Astrocyte (in vitro differentiated cells and primary cell): ENCODE measurements at regions not wholly inside any gene's neighbourhood (a gene's known extent, or its start where the extent isn't known, plus 50 kb on each side); places are given as distances from the start of the nearest gene placed in this dataset.

Experiments
- EZH2 ChIP-seq: IDR thresholded peaks from 2 replicates; pipeline ENCODE4 v1.6.1; 2012; ENCODE audit warnings: mild to moderate bottlenecking, low read length, inconsistent platforms; ENCODE audit not compliant: insufficient read depth
- TF ChIP-seq, protein P1 (sequence below): IDR thresholded peaks from 2 replicates; pipeline ENCODE4 v1.5.1; 2011; ENCODE audit warnings: low read depth, mild to moderate bottlenecking, inconsistent platforms, low read length, moderate library complexity; ENCODE audit not compliant: insufficient read depth

DNA sequence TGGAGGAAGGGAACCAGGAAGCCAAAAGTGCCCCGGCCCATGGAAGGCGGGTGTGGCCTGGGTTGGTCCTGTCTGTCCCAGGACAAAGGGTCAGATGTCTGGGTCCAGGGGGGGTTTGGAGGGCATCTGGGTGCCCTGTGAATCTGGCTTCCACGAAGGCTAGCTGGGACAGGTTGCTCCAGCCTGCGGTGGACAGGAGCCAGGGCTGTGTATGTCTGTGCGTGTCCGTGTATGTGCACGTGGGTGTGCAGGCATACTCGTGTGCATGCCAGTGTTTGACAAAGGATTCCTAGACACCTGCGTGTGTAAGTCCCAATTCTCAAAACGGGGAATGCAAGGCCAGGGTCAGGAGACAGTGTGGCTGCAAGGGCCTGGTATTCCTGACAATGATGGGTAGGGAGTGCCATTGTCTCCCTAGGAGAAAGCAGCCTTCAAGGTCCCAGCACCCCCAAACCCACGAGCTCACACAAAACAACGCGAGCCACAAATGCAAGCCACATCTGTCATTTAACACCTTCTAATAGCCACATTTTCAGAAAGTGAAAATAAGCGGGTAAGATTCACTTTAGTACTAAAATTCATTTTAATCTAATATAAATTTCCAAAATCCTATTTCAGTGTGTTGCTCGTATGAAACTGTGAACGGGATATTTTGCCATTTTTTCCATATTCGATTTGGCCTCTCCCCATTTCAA lies 78.4 kb upstream of the WNT7B start:
- TF ChIP-seq, protein P1, sequence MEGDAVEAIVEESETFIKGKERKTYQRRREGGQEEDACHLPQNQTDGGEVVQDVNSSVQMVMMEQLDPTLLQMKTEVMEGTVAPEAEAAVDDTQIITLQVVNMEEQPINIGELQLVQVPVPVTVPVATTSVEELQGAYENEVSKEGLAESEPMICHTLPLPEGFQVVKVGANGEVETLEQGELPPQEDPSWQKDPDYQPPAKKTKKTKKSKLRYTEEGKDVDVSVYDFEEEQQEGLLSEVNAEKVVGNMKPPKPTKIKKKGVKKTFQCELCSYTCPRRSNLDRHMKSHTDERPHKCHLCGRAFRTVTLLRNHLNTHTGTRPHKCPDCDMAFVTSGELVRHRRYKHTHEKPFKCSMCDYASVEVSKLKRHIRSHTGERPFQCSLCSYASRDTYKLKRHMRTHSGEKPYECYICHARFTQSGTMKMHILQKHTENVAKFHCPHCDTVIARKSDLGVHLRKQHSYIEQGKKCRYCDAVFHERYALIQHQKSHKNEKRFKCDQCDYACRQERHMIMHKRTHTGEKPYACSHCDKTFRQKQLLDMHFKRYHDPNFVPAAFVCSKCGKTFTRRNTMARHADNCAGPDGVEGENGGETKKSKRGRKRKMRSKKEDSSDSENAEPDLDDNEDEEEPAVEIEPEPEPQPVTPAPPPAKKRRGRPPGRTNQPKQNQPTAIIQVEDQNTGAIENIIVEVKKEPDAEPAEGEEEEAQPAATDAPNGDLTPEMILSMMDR, result no peak
- no peak for TF ChIP-seq EZH2
